ENCODE measurements at regions not wholly inside any gene's neighbourhood (a gene's known extent, or its start where the extent isn't known, plus 50 kb on each side); places are given as distances from the start of the nearest gene placed in this dataset.

DNA sequence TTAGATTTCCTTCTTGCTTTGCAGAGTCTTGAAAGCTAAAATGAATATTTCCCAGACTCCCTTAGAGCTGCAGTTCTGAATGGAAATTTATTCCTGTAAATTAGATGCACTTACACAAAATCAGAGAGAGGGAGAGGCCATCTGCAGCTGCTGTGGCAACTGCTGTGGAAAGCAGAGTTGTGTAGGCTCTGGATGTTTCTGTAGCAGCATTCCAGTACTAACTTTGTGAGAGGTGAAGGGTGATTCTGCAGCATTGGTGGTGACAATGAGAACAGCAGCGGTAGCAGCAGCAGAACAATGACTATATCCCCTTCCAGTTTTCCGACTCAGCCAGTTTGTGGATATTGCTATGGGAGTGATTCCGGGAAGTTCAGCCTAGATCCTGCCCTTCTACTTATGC lies 433.0 kb upstream of the REG3G start:
- ATAC-seq: no peak

DNA sequence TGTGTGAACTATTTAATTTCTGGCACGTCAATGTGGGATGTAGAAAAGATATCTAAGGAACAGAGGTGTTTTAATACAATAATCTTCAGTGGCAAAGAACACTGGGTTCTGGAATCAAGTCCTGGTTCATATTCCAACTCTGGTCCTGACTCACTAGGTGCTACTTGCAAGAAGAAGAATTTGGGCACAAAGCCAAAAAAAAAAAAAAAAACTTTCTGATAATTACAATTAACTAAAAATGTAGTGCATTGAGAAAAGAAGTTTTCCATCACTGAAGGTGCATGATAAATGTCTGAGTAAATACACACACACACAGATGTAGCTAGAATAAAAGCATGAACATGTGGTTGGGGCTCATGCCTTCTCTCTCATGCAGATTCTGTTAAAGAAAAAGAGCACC lies 424.4 kb upstream of the REG3G start:
- TF ChIP-seq ZFP30 (CRISPR knock-in tag; IDR thresholded peaks at IDR 0.05) (no peak), ZNF8 (CRISPR knock-in tag; IDR thresholded peaks at IDR 0.05) (no peak), TCF4 (CRISPR knock-in tag; IDR thresholded peaks at IDR 0.05; ENCODE audit: borderline replicate concordance) (no peak), PPARA (CRISPR knock-in tag; IDR thresholded peaks at IDR 0.05; ENCODE audit: borderline replicate concordance) (no peak), ZFP3 (CRISPR knock-in tag; IDR thresholded peaks at IDR 0.05) (no peak), ISL1 (CRISPR knock-in tag; IDR thresholded peaks at IDR 0.05) (no peak), RARB (CRISPR knock-in tag; IDR thresholded peaks at IDR 0.05) (no peak)
- TF ChIP-seq, protein P1, sequence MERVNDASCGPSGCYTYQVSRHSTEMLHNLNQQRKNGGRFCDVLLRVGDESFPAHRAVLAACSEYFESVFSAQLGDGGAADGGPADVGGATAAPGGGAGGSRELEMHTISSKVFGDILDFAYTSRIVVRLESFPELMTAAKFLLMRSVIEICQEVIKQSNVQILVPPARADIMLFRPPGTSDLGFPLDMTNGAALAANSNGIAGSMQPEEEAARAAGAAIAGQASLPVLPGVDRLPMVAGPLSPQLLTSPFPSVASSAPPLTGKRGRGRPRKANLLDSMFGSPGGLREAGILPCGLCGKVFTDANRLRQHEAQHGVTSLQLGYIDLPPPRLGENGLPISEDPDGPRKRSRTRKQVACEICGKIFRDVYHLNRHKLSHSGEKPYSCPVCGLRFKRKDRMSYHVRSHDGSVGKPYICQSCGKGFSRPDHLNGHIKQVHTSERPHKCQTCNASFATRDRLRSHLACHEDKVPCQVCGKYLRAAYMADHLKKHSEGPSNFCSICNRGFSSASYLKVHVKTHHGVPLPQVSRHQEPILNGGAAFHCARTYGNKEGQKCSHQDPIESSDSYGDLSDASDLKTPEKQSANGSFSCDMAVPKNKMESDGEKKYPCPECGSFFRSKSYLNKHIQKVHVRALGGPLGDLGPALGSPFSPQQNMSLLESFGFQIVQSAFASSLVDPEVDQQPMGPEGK (CRISPR knock-in tag; IDR thresholded peaks at IDR 0.05; ENCODE audit: borderline replicate concordance): no peak
- ATAC-seq: no peak

More for the DNA sequence above, 433.0 kb upstream of the REG3G start:
- TF ChIP-seq ISL1 (CRISPR knock-in tag; IDR thresholded peaks at IDR 0.05): no peak
- TF ChIP-seq ARNTL (CRISPR knock-in tag; IDR thresholded peaks at IDR 0.05; ENCODE audit: borderline replicate concordance, low read depth): no peak
- TF ChIP-seq, protein P2, sequence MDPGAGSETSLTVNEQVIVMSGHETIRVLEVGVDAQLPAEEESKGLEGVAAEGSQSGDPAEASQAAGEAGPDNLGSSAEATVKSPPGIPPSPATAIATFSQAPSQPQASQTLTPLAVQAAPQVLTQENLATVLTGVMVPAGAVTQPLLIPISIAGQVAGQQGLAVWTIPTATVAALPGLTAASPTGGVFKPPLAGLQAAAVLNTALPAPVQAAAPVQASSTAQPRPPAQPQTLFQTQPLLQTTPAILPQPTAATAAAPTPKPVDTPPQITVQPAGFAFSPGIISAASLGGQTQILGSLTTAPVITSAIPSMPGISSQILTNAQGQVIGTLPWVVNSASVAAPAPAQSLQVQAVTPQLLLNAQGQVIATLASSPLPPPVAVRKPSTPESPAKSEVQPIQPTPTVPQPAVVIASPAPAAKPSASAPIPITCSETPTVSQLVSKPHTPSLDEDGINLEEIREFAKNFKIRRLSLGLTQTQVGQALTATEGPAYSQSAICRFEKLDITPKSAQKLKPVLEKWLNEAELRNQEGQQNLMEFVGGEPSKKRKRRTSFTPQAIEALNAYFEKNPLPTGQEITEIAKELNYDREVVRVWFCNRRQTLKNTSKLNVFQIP (CRISPR knock-in tag; IDR thresholded peaks at IDR 0.05; ENCODE audit: borderline replicate concordance, low read depth): no peak
- TF ChIP-seq, protein P3, sequence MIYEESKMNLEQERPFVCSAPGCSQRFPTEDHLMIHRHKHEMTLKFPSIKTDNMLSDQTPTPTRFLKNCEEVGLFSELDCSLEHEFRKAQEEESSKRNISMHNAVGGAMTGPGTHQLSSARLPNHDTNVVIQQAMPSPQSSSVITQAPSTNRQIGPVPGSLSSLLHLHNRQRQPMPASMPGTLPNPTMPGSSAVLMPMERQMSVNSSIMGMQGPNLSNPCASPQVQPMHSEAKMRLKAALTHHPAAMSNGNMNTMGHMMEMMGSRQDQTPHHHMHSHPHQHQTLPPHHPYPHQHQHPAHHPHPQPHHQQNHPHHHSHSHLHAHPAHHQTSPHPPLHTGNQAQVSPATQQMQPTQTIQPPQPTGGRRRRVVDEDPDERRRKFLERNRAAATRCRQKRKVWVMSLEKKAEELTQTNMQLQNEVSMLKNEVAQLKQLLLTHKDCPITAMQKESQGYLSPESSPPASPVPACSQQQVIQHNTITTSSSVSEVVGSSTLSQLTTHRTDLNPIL (CRISPR knock-in tag; IDR thresholded peaks at IDR 0.05; ENCODE audit: low read depth): no peak
- no peak for TF ChIP-seq ZFP3 (CRISPR knock-in tag; IDR thresholded peaks at IDR 0.05)
- TF ChIP-seq ZNF565 (CRISPR knock-in tag; conservative IDR thresholded peaks at IDR 0.05; ENCODE audit: low read depth): no peak
- TF ChIP-seq BACH2 (CRISPR knock-in tag; IDR thresholded peaks at IDR 0.05; ENCODE audit: borderline replicate concordance): no peak
- TF ChIP-seq RARB (CRISPR knock-in tag; IDR thresholded peaks at IDR 0.05): no peak

DNA sequence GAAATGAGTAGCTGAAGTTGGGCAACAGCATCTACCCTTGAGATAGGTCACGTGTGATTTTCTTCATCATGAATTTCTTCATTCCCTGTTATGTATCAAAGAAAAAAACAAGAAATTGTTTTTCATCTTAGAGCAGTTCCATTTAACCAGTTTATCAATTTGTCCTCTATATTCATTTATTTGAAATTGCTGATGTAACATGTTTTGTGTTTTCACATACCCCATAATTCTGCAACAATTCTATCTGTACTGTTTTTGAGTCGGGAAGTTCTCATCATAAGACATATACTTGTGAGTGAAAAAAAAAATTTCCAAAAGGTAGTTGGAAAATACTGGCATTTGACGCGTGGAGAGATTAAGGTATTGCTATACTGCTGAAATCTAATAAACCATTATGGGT lies 422.6 kb upstream of the REG3G start:
- no peak for ATAC-seq
- no peak for TF ChIP-seq BACH2 (CRISPR knock-in tag; IDR thresholded peaks at IDR 0.05; ENCODE audit: borderline replicate concordance)

- TF ChIP-seq ZC3H10 (CRISPR knock-in tag; IDR thresholded peaks at IDR 0.05): no peak
- no peak for TF ChIP-seq ZNF70 (CRISPR knock-in tag; IDR thresholded peaks at IDR 0.05)
- TF ChIP-seq ZFP3 (CRISPR knock-in tag; IDR thresholded peaks at IDR 0.05): no peak
- TF ChIP-seq RARB (CRISPR knock-in tag; IDR thresholded peaks at IDR 0.05): no peak
- TF ChIP-seq ZFP30 (CRISPR knock-in tag; IDR thresholded peaks at IDR 0.05): no peak
- TF ChIP-seq, protein P2 (CRISPR knock-in tag; IDR thresholded peaks at IDR 0.05; ENCODE audit: borderline replicate concordance, low read depth): no peak
- no peak for TF ChIP-seq ZNF8 (CRISPR knock-in tag; IDR thresholded peaks at IDR 0.05)
- TF ChIP-seq BACH2 (CRISPR knock-in tag; IDR thresholded peaks at IDR 0.05; ENCODE audit: borderline replicate concordance): no peak
- no peak for TF ChIP-seq CSRNP3 (CRISPR knock-in tag; IDR thresholded peaks at IDR 0.05)
- no peak for TF ChIP-seq PPARA (CRISPR knock-in tag; IDR thresholded peaks at IDR 0.05; ENCODE audit: borderline replicate concordance)
- no peak for TF ChIP-seq ARNTL (CRISPR knock-in tag; IDR thresholded peaks at IDR 0.05; ENCODE audit: borderline replicate concordance, low read depth)
- TF ChIP-seq, protein P3 (CRISPR knock-in tag; IDR thresholded peaks at IDR 0.05; ENCODE audit: low read depth): no peak
- TF ChIP-seq, protein P4, sequence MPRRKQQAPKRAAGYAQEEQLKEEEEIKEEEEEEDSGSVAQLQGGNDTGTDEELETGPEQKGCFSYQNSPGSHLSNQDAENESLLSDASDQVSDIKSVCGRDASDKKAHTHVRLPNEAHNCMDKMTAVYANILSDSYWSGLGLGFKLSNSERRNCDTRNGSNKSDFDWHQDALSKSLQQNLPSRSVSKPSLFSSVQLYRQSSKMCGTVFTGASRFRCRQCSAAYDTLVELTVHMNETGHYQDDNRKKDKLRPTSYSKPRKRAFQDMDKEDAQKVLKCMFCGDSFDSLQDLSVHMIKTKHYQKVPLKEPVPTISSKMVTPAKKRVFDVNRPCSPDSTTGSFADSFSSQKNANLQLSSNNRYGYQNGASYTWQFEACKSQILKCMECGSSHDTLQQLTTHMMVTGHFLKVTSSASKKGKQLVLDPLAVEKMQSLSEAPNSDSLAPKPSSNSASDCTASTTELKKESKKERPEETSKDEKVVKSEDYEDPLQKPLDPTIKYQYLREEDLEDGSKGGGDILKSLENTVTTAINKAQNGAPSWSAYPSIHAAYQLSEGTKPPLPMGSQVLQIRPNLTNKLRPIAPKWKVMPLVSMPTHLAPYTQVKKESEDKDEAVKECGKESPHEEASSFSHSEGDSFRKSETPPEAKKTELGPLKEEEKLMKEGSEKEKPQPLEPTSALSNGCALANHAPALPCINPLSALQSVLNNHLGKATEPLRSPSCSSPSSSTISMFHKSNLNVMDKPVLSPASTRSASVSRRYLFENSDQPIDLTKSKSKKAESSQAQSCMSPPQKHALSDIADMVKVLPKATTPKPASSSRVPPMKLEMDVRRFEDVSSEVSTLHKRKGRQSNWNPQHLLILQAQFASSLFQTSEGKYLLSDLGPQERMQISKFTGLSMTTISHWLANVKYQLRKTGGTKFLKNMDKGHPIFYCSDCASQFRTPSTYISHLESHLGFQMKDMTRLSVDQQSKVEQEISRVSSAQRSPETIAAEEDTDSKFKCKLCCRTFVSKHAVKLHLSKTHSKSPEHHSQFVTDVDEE (CRISPR knock-in tag; IDR thresholded peaks at IDR 0.05): no peak
- no peak for TF ChIP-seq TOX (CRISPR knock-in tag; IDR thresholded peaks at IDR 0.05; ENCODE audit: borderline replicate concordance)
- TF ChIP-seq, protein P1 (CRISPR knock-in tag; IDR thresholded peaks at IDR 0.05; ENCODE audit: borderline replicate concordance): no peak
- TF ChIP-seq SNAI2 (CRISPR knock-in tag; IDR thresholded peaks at IDR 0.05): no peak
- no peak for ATAC-seq
Observed at GRCh38 chr2:78606895-78607294, 418.6 kb upstream of the REG3G start.

Measured in SK-N-SH treated with all-trans-retinoic acid at 6 μM for 48 hours (cell line).